MM.1S (cell line): ENCODE measurements at regions not wholly inside any gene's neighbourhood (a gene's known extent, or its start where the extent isn't known, plus 50 kb on each side); places are given as distances from the start of the nearest gene placed in this dataset.

ENCODE experiments used
- EZH2 ChIP-seq: fragments of 300-600 bp; sonication (generic); optimal IDR thresholded peaks from 2 replicates; pipeline ENCODE3; 2017; ENCODE audit warnings: low read depth, mild to moderate bottlenecking, antibody characterized with exemption, low read length, mixed read lengths
- TF ChIP-seq, protein P1 (sequence below): fragments of 300-600 bp; sonication (generic); IDR thresholded peaks from 2 replicates; pipeline ENCODE4 v1.5.1; 2016; ENCODE audit warnings: antibody characterized with exemption, low read length, mixed read lengths

DNA sequence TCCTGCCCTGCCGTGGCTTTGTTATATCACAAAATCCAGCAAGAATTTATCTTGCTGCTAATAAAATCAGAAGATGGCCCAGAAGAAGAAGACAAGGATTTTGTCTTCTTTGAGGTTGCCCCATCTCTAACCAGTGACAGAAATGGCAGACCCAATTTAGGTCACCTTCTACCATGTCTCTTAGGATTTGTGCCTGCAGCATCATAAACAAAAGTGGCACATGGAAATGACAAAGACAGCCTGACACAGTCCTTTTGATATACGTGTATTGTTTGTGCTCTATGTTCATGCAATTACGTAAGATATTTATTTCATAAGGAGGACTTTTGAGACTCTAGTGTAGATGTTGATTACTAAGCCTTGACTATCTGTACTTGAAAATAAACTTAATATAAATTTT lies 135.9 kb upstream of the TMTC4 start:
- no peak for TF ChIP-seq EZH2
- TF ChIP-seq, protein P1, sequence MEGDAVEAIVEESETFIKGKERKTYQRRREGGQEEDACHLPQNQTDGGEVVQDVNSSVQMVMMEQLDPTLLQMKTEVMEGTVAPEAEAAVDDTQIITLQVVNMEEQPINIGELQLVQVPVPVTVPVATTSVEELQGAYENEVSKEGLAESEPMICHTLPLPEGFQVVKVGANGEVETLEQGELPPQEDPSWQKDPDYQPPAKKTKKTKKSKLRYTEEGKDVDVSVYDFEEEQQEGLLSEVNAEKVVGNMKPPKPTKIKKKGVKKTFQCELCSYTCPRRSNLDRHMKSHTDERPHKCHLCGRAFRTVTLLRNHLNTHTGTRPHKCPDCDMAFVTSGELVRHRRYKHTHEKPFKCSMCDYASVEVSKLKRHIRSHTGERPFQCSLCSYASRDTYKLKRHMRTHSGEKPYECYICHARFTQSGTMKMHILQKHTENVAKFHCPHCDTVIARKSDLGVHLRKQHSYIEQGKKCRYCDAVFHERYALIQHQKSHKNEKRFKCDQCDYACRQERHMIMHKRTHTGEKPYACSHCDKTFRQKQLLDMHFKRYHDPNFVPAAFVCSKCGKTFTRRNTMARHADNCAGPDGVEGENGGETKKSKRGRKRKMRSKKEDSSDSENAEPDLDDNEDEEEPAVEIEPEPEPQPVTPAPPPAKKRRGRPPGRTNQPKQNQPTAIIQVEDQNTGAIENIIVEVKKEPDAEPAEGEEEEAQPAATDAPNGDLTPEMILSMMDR = no peak
